ENCODE measurements at regions not wholly inside any gene's neighbourhood (a gene's known extent, or its start where the extent isn't known, plus 50 kb on each side); places are given as distances from the start of the nearest gene placed in this dataset.
"Not testable (repeated sequence)": the region's sequence is repeated elsewhere in the genome, so short reads cannot be mapped to it uniquely, and the experiment has no call there.

DNA sequence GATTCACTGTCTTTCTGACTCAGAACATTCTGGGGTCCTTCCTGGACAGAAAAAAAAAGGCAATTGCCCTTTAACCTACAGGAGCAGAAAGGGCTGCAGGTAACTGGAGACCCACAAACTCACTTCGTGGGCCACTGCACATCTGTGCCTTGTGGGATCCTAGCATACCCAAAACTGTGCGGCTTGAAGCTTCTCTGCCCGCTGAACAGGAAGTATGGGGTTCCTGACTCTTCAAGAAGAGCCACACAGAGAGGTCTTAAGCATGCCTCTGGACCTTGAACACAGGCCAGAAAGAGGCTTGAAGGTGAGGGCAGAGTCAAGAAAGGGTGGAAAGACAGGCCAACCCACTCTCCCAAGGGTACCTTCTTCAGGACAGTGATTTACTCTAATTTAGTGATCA lies 67.6 kb downstream of the PPIAL4D start:
- TF ChIP-seq CTCF (IDR thresholded peaks at IDR 0.05; ENCODE audit: insufficient read depth, low read length); POLR2AphosphoS5 (IDR thresholded peaks at IDR 0.05; ENCODE audit: low read depth); GABPA (IDR thresholded peaks at IDR 0.05; ENCODE audit: low read depth): not testable (repeated sequence)
